GM12872 (cell line): ENCODE measurements at regions not wholly inside any gene's neighbourhood (a gene's known extent, or its start where the extent isn't known, plus 50 kb on each side); places are given as distances from the start of the nearest gene placed in this dataset.

Experiments
- CTCF ChIP-seq: IDR thresholded peaks from 3 replicates; pipeline ENCODE4 v1.5.1; 2011; ENCODE audit warnings: low read depth, mild to moderate bottlenecking, low read length, moderate library complexity; ENCODE audit not compliant: insufficient read depth

- TF ChIP-seq CTCF, result no peak
Observed at GRCh38 chr7:120180221-120180620, 92.8 kb upstream of the KCND2 start.

- no peak for TF ChIP-seq CTCF
Observed at GRCh38 chr7:120181499-120181898, 91.5 kb upstream of the KCND2 start.

- no peak for TF ChIP-seq CTCF
Observed at GRCh38 chr7:120184866-120185265, 88.1 kb upstream of the KCND2 start.

- no peak for TF ChIP-seq CTCF
Observed at GRCh38 chr7:120185940-120186682, 86.9 kb upstream of the KCND2 start.

- no peak for TF ChIP-seq CTCF
Observed at GRCh38 chr7:120186688-120187087, 86.3 kb upstream of the KCND2 start.

GRCh38 chr7:120189623-120190022 is 83.4 kb upstream of the KCND2 start:
- no peak for TF ChIP-seq CTCF

- TF ChIP-seq CTCF, result no peak
Observed at GRCh38 chr7:120190109-120190508, 82.9 kb upstream of the KCND2 start.

GRCh38 chr7:120190566-120190965 is 82.4 kb upstream of the KCND2 start:
- no peak for TF ChIP-seq CTCF
